HG03280 (cell line): ENCODE measurements at regions not wholly inside any gene's neighbourhood (a gene's known extent, or its start where the extent isn't known, plus 50 kb on each side); places are given as distances from the start of the nearest gene placed in this dataset.

ENCODE experiments used
- ATAC-seq: cut with Tn5 transposase; IDR thresholded peaks from one replicate; pipeline ENCODE4 v1.9.1; 2021; ENCODE audit warnings: mild to moderate bottlenecking, moderate library complexity; ENCODE audit not compliant: unreplicated experiment

- ATAC-seq = no peak
These were observed 698.5 kb downstream of the KCNA4 start for GRCh38 chr11:29318134-29318845.

DNA sequence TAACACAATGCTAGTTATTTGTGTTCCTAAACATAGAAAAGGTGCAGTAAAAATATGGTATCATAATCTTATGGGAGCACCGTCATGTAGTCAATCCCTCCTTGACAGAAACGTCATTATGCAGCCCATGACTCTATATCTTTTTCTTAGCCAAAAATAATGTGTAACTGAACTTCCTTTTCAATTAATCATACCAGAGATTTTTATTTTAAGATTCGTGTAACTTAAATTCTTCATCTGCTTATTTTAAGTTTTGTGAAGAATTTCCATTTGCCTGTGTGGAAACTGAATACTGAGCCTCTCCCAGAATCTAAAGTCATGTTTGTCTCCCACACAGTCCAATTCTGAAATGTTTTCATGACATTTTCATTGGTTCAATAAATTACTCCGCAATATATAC is 699.1 kb downstream of the KCNA4 start:
- ATAC-seq = no peak

GRCh38 chr11:29315275-29315674 is 701.6 kb downstream of the KCNA4 start:
- ATAC-seq = no peak

DNA sequence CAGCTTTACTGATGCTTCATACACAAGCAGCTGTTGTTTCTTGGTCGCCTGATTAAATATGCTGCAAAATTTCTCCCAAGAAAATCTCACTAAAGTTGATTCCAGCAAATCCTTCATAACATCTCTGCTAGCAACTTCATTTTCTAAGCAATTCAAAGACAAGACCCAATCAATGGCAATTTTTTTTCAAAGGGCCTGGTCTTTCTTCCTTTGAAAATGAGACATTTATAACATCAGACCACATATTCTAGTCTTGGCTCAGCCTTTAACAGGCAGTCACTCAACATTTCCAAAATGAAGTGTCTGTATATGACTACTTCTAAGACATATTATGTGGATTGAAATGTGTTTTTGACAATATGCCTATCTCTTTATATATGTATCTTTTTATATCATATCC is 702.6 kb downstream of the KCNA4 start:
- no peak for ATAC-seq

- ATAC-seq = no peak
These were observed 704.0 kb downstream of the KCNA4 start for GRCh38 chr11:29312812-29313211.

- ATAC-seq = no peak
These were observed 706.0 kb downstream of the KCNA4 start for GRCh38 chr11:29310725-29311342.

DNA sequence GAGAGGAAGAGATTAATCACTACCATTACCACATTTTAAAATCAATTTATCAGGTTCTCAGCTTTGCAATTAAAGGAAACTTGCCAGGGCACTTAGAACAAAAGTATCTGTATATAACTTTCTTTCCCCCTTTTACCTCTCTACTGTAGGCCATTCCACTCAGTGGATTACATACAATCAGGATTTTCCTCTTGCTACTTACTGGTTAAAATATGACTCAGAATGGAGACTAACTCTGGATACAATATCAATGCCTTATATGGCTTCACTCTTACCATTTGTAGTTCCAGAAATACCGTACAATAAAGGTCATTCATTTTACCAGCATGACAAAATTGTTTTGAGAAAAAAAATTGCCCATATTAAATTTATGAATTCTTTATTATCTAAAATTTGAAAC is 706.8 kb downstream of the KCNA4 start:
- ATAC-seq = no peak

DNA sequence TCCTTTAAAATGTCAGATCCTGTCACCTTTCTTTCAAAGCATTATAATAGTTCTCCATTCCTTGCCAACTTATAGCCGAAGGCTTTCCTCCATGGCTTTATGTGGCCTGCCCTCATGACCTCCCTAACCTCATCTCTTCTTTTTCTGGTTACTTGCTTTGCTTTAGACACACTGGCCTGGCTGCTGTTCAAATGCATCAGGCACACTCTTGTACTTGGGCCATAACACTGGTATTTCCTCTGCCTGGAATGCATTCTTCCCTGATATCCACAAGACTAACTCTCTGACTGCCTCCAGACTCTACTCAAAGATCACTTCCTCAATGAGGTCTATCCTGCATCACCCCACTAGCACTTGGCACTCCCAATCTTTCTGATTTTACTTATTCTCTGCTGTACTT is 710.3 kb downstream of the KCNA4 start:
- ATAC-seq = no peak

- ATAC-seq = no peak
These were observed 711.2 kb downstream of the KCNA4 start for GRCh38 chr11:29305456-29306232.

DNA sequence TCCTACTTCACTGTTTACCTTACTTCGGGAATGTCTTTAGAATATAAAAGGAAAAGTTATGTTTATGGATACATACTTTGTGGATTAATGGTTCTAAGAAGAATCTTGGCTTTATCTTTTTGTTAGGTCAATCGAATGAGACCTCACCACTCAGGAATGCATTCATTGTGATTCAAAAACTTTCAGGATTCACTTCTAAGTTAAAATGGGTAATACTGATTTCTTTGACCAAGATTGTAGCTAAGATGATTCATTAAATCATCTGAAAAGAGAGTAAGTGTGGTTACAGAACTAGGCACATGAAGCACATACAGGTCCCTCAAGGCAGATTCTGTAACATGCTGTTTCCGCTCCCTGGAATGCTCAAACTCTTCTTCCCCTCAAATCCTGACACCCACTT is 716.4 kb downstream of the KCNA4 start:
- ATAC-seq = no peak

GRCh38 chr11:29296680-29297079 is 720.1 kb downstream of the KCNA4 start:
- no peak for ATAC-seq

DNA sequence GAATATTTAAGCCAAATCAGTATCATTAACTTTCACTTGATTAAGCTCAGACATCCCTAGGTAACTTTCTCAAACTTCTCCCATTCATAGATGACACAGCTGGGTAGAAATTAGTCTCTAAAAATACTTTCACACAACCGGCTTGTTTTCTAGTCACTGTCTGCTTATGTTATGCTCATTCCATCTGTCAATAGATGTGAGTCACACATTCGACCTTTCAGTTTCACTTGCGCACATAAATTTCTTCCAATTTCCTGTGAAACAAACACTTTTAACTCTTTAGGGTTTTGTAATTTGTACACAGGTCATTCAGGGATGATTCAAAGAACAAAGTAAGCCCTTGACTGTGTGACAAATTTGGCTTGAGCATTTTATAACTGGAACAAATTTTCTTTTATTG is 723.0 kb downstream of the KCNA4 start:
- peak; percentile 95 for ATAC-seq

DNA sequence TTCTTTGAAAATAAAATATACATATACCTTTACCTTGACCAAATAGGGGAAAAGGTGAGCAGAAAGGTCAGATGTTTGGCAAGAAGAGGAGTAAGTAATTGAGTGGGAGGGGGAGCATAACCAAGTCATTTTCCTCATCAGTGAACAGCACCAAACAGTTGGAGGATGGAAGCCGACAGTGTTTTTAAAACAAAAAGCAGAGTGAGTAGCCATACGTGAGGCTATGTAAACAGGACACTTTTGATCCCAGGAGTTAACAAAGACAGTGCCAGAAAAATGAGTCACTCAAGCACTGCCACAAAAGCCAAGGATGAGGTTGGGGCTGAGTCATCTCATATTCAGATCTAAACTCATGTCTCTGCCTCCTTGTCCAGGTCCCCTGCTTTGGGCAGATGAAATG is 734.7 kb downstream of the KCNA4 start:
- ATAC-seq = no peak

DNA sequence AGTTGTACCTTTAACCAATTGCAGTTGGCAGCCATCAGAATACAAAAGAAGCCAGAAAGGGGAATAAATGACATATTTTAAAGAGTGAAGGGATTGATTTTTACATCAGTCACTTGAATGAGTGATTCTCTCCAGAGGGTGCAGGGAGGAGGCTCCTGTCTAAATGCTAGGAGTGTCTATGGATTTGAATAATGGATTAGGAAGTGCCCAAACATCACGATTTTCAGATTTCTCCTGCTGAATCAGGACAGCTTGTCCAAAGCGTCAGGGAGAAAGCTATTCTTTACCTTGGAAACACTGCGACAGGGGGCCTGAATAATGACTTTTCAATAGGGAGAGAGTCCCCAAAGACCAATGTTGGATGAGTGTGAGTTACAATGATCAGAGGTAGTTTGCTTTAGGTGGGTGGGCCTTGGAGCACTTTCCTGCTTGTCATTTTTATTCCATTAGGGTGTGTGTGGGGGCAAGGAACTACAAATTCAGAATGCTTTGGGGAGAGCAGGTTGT is 735.5 kb downstream of the KCNA4 start:
- no peak for ATAC-seq

- no peak for ATAC-seq
These were observed 736.4 kb downstream of the KCNA4 start for GRCh38 chr11:29280452-29280851.

DNA sequence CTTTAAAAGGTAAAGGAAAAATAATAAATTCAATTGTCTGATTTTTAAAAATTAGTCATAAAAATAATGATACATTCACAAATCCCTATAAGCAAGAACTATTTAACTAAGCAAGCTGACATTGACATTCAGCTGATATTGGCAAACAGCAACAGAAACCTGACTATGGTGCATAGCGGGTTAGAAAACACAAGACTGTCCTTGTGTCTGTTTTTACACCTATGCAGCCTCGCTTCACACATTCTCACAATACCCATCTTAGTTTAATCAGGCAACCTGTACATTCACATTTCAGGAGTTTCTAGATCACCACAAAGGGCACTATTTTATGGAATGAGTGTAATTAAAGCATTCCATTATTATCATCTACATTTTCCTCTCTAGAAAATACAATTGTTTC is 737.1 kb downstream of the KCNA4 start:
- ATAC-seq = no peak

DNA sequence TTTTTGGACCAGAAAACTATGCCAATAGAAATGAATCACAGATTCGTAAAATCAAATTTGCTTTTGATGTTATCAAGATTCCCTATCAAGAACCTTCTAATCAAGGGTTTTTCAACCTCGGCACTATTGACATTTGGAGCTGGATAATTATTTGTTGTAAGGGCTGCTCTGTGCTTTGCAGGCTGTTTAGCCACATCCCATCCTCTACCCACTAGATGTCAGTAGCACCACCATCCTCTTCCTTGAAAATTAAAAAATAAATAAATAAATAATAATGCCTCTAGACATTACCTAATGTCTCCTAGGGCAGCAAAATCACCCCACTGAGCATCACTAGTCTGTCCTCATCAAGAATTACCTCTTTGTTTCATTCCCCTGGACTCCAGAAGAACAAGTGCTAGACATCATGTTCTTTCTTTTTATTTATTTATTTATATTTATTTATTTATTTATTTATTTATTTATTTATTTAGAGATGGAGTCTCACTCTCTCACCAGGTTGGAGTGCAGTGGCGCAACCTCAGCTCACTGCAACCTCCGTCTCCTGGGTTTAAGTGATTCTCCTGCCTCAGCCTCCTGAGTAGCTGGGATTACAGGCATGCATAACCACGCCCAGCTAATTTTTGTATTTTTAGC is 744.7 kb downstream of the KCNA4 start:
- no peak for ATAC-seq

DNA sequence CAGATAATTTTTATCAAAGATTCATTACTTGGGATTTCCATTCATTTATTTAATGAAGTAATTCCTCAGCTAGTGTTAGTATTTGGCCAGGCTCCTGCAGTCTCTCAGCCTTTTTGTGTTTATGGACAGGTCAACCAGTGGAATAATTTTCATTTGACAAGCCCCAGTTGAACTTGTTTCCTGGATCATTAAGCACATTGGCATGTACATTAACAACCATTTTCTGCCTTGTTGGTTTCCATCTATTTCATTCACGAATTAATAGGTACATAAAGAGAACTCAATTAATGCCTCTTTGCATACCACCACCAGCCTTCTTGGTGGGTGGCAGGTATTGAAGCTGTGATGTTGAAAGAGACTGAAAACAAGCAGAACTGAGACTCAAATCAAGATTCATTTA is 745.2 kb downstream of the KCNA4 start:
- ATAC-seq = no peak

DNA sequence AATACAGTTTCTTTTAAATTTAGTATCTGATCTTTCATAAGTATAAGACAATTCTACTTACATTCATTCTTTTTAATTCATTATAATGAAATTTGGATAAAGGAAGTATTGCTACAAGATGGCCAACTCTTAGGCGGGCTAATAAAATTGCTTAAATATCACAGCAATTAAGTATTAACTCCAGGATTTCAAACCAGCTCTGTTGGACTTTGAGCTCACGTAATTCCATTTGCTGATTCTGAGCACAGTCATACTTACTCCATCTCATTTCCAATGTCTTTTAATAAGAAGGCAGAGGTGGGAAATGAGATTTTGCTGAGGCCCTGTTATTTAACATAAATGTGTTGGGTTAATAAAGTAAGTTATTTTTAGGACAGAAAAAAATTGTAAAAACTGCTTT is 748.1 kb downstream of the KCNA4 start:
- ATAC-seq = no peak

- no peak for ATAC-seq
These were observed 751.0 kb downstream of the KCNA4 start for GRCh38 chr11:29265792-29266191.

GRCh38 chr11:29265381-29265780 is 751.4 kb downstream of the KCNA4 start:
- no peak for ATAC-seq
